Calu3 (cell line): ENCODE measurements at regions not wholly inside any gene's neighbourhood (a gene's known extent, or its start where the extent isn't known, plus 50 kb on each side); places are given as distances from the start of the nearest gene placed in this dataset.

ENCODE experiments used
- BruUV-seq: library from RNA; stranded (reverse); fragments of 400-500 nt; replicated peaks from 2 replicates; lab custom pipeline; 2021; lab: Mats Ljungman, UMichigan
- CTCF ChIA-PET: fragments of 300-600 bp; sonication (Branson Sonifier 250); formaldehyde crosslinking; loops from one replicate; lab custom pipeline; 2022; ENCODE audit warnings: antibody characterized with exemption; lab: Charles Lee
- DNase-seq: peaks from one replicate; pipeline ENCODE4 v3.0.0; 2022
- H3K27ac Mint-ChIP-seq: one replicate; pipeline ENCODE4 v1.8.0; 2022; ENCODE audit warnings: mixed read lengths; ENCODE audit not compliant: unreplicated experiment
- H3K27me3 Mint-ChIP-seq: one replicate; pipeline ENCODE4 v1.8.0; 2022; ENCODE audit warnings: mixed read lengths; ENCODE audit not compliant: unreplicated experiment
- H3K36me3 Mint-ChIP-seq: one replicate; pipeline ENCODE4 v1.8.0; 2022; ENCODE audit warnings: mild to moderate bottlenecking, moderate library complexity, mixed read lengths; ENCODE audit not compliant: insufficient read depth, unreplicated experiment
- H3K4me1 Mint-ChIP-seq: one replicate; pipeline ENCODE4 v1.8.0; 2022; ENCODE audit warnings: mild to moderate bottlenecking, low read depth, mixed read lengths; ENCODE audit not compliant: unreplicated experiment
- H3K4me3 Mint-ChIP-seq: one replicate; pipeline ENCODE4 v1.8.0; 2022; ENCODE audit warnings: mild to moderate bottlenecking, low read depth, moderate library complexity, mixed read lengths; ENCODE audit not compliant: unreplicated experiment
- H3K9me3 Mint-ChIP-seq: one replicate; pipeline ENCODE4 v1.8.0; 2022; ENCODE audit warnings: low read depth, mixed read lengths; ENCODE audit not compliant: unreplicated experiment
- intact Hi-C: fragments of 100-400 bp; cut with micrococcal nuclease; formaldehyde crosslinking; loops from one replicate; pipeline ENCODE4 v1.10.0; 2022; ENCODE audit not compliant: unreplicated experiment
- TF ChIP-seq, protein P1 (sequence below): fragments of 200-600 bp; IDR thresholded peaks from one replicate; pipeline ENCODE4 v1.8.0; 2022; ENCODE audit warnings: antibody characterized with exemption; ENCODE audit not compliant: unreplicated experiment

DNA sequence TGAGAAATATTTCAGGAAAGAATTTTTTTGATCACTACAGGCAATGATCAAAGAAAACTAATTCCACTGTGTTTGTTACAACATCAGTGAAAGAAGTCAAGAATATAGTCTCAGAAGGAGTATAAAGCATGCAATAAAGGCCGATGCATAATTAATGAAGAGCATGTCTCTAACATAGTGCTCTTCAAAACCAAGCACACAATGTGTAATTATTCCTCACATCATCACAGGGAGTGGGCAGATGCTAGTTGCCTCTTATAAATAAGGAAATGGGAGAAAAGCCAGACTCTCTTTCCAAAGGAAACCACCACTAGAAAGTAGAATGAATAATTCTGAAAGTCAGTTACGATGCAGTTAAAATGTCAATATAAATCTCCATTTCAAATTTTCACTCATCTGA is 220.1 kb downstream of the TEX36 start:
- no peak overlapping the region for H3K27ac Mint-ChIP-seq
- CTCF ChIA-PET: no interaction called here
- no peak overlapping the region for H3K4me3 Mint-ChIP-seq
- TF ChIP-seq, protein P1, sequence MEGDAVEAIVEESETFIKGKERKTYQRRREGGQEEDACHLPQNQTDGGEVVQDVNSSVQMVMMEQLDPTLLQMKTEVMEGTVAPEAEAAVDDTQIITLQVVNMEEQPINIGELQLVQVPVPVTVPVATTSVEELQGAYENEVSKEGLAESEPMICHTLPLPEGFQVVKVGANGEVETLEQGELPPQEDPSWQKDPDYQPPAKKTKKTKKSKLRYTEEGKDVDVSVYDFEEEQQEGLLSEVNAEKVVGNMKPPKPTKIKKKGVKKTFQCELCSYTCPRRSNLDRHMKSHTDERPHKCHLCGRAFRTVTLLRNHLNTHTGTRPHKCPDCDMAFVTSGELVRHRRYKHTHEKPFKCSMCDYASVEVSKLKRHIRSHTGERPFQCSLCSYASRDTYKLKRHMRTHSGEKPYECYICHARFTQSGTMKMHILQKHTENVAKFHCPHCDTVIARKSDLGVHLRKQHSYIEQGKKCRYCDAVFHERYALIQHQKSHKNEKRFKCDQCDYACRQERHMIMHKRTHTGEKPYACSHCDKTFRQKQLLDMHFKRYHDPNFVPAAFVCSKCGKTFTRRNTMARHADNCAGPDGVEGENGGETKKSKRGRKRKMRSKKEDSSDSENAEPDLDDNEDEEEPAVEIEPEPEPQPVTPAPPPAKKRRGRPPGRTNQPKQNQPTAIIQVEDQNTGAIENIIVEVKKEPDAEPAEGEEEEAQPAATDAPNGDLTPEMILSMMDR: no peak
- no peak for DNase-seq
- no peaks in the 10 kb centered on the region for H3K9me3 Mint-ChIP-seq
- H3K36me3 Mint-ChIP-seq: no peaks in the 10 kb centered on the region
- BruUV-seq: no TSS peak
- intact Hi-C loops: no loop called here
- peaks cover 41% of the 10 kb centered on the region for H3K27me3 Mint-ChIP-seq
- H3K4me1 Mint-ChIP-seq: no peaks in the 10 kb centered on the region

DNA sequence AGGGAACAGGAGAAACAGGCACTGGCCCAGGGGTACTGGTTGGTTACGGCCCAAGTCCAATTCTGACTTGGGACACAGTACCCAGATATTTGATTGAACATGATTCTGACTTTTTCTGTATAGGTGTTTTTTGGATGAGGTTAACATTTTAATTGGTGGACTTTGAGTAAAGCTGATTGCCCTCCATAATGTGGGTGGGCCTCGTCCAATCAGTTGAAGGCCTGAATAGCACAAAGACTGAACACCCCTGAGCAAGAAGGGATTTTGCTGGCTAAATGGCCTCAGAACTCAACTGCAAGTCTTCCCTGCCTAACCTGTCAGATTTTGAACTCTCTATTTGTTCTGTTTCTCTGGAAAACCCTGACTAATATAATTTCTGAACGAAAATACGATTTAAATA is 222.6 kb downstream of the TEX36 start:
- Mint-ChIP-seq H3K36me3 (no peaks in the 10 kb centered on the region), H3K27ac (no peak overlapping the region), H3K4me1 (no peaks in the 10 kb centered on the region), H3K27me3 (peaks cover 16% of the 10 kb centered on the region), H3K9me3 (no peaks in the 10 kb centered on the region), H3K4me3 (no peak overlapping the region)
- no TSS peak for BruUV-seq
- DNase-seq: no peak
- TF ChIP-seq, protein P1: no peak
- intact Hi-C loops: no loop called here
- CTCF ChIA-PET: no interaction called here

DNA sequence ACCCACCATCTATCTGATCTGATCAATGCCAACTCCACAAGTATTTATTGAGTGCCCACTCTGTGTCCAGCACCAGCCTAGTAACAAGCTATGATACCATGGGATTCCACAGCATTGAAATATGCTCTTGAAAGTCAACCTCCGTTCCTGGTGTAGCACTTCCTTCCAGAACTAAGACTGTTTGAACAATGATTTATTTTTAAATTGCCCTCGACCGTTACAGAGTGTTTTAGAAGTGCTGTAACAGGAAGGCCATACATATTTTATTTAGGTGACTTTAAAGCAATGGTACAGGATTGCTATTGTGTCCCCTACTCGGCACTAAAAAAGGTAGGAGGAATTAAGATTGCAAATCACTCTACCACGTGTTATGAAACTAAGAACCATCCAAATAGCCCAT is 225.6 kb downstream of the TEX36 start:
- TF ChIP-seq, protein P1: no peak
- Mint-ChIP-seq H3K27ac (no peak overlapping the region), H3K9me3 (no peaks in the 10 kb centered on the region), H3K4me3 (no peak overlapping the region), H3K4me1 (no peaks in the 10 kb centered on the region), H3K27me3 (peaks cover 32% of the 10 kb centered on the region), H3K36me3 (no peaks in the 10 kb centered on the region)
- intact Hi-C loops: no loop called here
- CTCF ChIA-PET: no interaction called here
- no peak for DNase-seq
- no TSS peak for BruUV-seq

DNA sequence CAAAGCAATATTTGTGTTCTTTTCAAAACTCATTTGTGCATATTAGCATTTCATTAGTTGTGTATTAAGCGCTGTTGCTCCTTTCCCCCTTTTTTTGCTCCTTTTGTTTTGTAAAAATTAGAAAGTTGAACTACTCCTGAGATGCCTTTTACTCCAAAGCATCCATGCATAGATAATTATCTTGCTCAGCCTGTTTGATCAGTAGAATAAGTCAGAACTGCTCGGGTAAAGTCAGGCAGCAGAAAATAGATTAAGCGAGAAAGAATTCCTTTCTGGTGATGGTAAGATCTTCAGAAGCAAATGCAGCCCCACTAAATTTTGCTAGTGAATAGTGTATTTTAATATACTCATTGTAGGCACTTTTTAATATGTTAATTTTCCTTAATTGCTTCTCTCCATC is 227.1 kb downstream of the TEX36 start:
- Mint-ChIP-seq H3K27ac (no peak overlapping the region), H3K4me3 (no peak overlapping the region), H3K36me3 (no peaks in the 10 kb centered on the region), H3K27me3 (peaks cover 28% of the 10 kb centered on the region), H3K4me1 (no peaks in the 10 kb centered on the region), H3K9me3 (no peaks in the 10 kb centered on the region)
- TF ChIP-seq, protein P1: no peak
- no peak for DNase-seq
- CTCF ChIA-PET: no interaction called here
- no TSS peak for BruUV-seq
- intact Hi-C loops: no loop called here

DNA sequence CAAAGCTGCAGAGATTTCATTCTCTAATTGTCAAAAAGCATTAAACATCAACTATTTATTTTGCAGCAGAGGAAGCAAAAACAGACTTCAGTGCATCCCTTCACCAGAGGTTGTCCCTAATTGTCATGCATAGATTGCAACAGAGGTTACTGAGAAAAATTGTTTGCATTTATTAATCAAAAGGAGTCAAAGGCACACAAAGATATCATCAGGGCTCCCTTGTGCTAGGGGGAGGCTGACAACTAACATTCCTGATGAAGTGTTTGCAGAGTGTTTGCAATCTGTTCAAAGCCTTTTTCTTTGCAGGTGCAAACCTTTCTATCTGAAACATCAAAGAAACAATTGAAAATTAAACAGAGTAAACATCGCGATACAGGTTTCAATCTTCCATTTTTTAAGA is 227.5 kb downstream of the TEX36 start:
- no TSS peak for BruUV-seq
- Mint-ChIP-seq H3K9me3 (no peaks in the 10 kb centered on the region), H3K4me3 (no peak overlapping the region), H3K27ac (no peak overlapping the region), H3K27me3 (peaks cover 24% of the 10 kb centered on the region), H3K36me3 (no peaks in the 10 kb centered on the region), H3K4me1 (no peaks in the 10 kb centered on the region)
- no peak for DNase-seq
- TF ChIP-seq, protein P1: no peak
- CTCF ChIA-PET: no interaction called here
- intact Hi-C loops: no loop called here
